K562 (cell line): ENCODE measurements at regions not wholly inside any gene's neighbourhood (a gene's known extent, or its start where the extent isn't known, plus 50 kb on each side); places are given as distances from the start of the nearest gene placed in this dataset.

Source experiments
- ATAC-seq: fragments of 200-7000 bp; cut with Tn5 transposase; 3 replicates; pipeline ENCODE4 v1.9.1; 2020; ENCODE audit warnings: moderate library complexity
- BruUV-seq: library from RNA; stranded (reverse); fragments of 400-500 nt; replicated peaks from 2 replicates; lab custom pipeline; 2021; lab: Mats Ljungman, UMichigan
- CTCF ChIA-PET: fragments of 300-600 bp; formaldehyde crosslinking; extraction: SDS; loops from one replicate; lab custom pipeline; 2021; ENCODE audit warnings: low intra/inter-chr PET ratio; lab: Yijun Ruan, JAX
- POLR2A ChIA-PET: fragments of 300-600, 350-650 bp; sonication (Branson Sonifier 250); formaldehyde crosslinking; extraction: SDS; loops from one replicate; lab custom pipeline; 2021; ENCODE audit warnings: antibody characterized with exemption, inconsistent platforms; lab: Yijun Ruan, JAX
- DNase-seq, 4 experiments: peaks; one replicate each; pipeline versions ENCODE4 v3.0.0 to v3.0.0-alpha.2; 2011 to 2018; ENCODE audit warnings: low spot score in 3 of 4, mixed read lengths in 3 of 4; ENCODE audit errors: extremely low read depth in 1 of 4
- FAIRE-seq: peaks from 2 replicates; lab custom pipeline; 2011; peaks lifted over from hg19 to GRCh38; lab: Jason Lieb, UNC
- H2AFZ ChIP-seq: 2 replicates; pipeline ENCODE4 v1.6.0; 2011; ENCODE audit warnings: low read depth, low read length, control low read depth, inconsistent platforms
- H3K27ac ChIP-seq: fragments of 200-600 bp; 3 replicates; pipeline ENCODE4 v1.8.0; 2011; ENCODE audit warnings: low read depth, mild to moderate bottlenecking, control low read depth, inconsistent platforms, low read length, moderate library complexity, mixed read lengths; ENCODE audit errors: extremely low read depth
- H3K27me3 ChIP-seq, 2 experiments: fragments of 300-600 bp in 1 of 2; 2 replicates in 1 of 2; 3 replicates in 1 of 2; pipeline versions ENCODE4 v1.6.0 to v1.8.0; 2011; ENCODE audit warnings: inconsistent platforms in 2 of 2, low read length in 2 of 2, mild to moderate bottlenecking in 1 of 2, mixed read lengths in 1 of 2, moderate library complexity in 1 of 2; ENCODE audit not compliant: control insufficient read depth in 2 of 2, insufficient read depth in 2 of 2
- H3K36me3 ChIP-seq: fragments of 300-600 bp; 3 replicates; pipeline ENCODE4 v1.8.0; 2011; ENCODE audit warnings: mild to moderate bottlenecking, low read length, inconsistent platforms; ENCODE audit not compliant: control insufficient read depth, insufficient read depth
- H3K4me1 ChIP-seq, 2 experiments: fragments of 200-600 bp in 1 of 2; replicated peaks in 1 of 2; 2 replicates in 1 of 2; 3 replicates in 1 of 2; pipeline versions ENCODE4 v1.5.1 to v1.8.0; 2011; ENCODE audit warnings: inconsistent platforms in 2 of 2, low read length in 2 of 2, mild to moderate bottlenecking in 1 of 2, mixed read lengths in 1 of 2, moderate library complexity in 1 of 2; ENCODE audit not compliant: control insufficient read depth in 2 of 2, insufficient read depth in 2 of 2
- H3K4me2 ChIP-seq: 2 replicates; pipeline ENCODE4 v1.6.1; 2011; ENCODE audit warnings: low read length, control low read depth, inconsistent platforms, mixed read lengths; ENCODE audit not compliant: insufficient read depth
- H3K4me3 ChIP-seq: fragments of 200-600 bp; sonication (generic), shearing (Covaris generic); 2 replicates; pipeline ENCODE4 v1.5.1; 2016; ENCODE audit warnings: control low read depth, inconsistent platforms
- H3K79me2 ChIP-seq: fragments of 200-600 bp; 3 replicates; pipeline ENCODE4 v1.8.0; 2011; ENCODE audit warnings: low read length, inconsistent platforms; ENCODE audit not compliant: control insufficient read depth, insufficient read depth
- H3K9ac ChIP-seq, 2 experiments: 2 replicates each; pipeline versions ENCODE4 v1.6.0 to v1.6.1; 2011; ENCODE audit warnings: low read depth in 2 of 2, low read length in 2 of 2, control low read depth in 1 of 2, inconsistent platforms in 1 of 2, mild to moderate bottlenecking in 1 of 2, mixed read lengths in 1 of 2; ENCODE audit not compliant: insufficient read depth in 1 of 2
- H3K9me1 ChIP-seq: one replicate; pipeline ENCODE4 v1.6.0; 2011; ENCODE audit warnings: inconsistent platforms, mild to moderate bottlenecking, low read length, moderate library complexity; ENCODE audit not compliant: control insufficient read depth, insufficient read depth
- H3K9me3 ChIP-seq: replicated peaks from 2 replicates; pipeline ENCODE4 v1.5.1; 2011; ENCODE audit warnings: low read depth, low read length, inconsistent platforms; ENCODE audit not compliant: control insufficient read depth, insufficient read depth
- H4K20me1 ChIP-seq: replicated peaks from 2 replicates; pipeline ENCODE4 v1.6.1; 2011; ENCODE audit warnings: low read length, inconsistent platforms, mixed read lengths; ENCODE audit not compliant: control insufficient read depth, insufficient read depth
- ERF ChIP-seq: fragments of 450-650 bp; formaldehyde crosslinking; IDR thresholded peaks from 2 replicates; pipeline ENCODE4 v1.4.0; 2020; ENCODE audit warnings: mild to moderate bottlenecking, mixed read lengths
- FOXM1 ChIP-seq, 2 experiments: fragments of 450-650 bp in 1 of 2; sonication (generic) in 1 of 2; formaldehyde crosslinking in 1 of 2; IDR thresholded peaks; 2 replicates each; pipeline versions ENCODE4 v1.6.1 to v1.9.0; 2017 to 2022; ENCODE audit warnings: low read depth in 2 of 2, mild to moderate bottlenecking in 2 of 2, missing genetic modification reagents in 1 of 2, moderate library complexity in 1 of 2
- JUN ChIP-seq, 2 experiments: sonication (generic) in 1 of 2; formaldehyde crosslinking in 1 of 2; IDR thresholded peaks; 2 replicates each; pipeline versions ENCODE4 v1.6.1 to v1.8.0; 2012 to 2022; ENCODE audit warnings: borderline replicate concordance in 2 of 2, mild to moderate bottlenecking in 2 of 2, improper control_type of control experiment in 1 of 2, low read depth in 1 of 2, low read length in 1 of 2, missing genetic modification reagents in 1 of 2
- PHF20 ChIP-seq: fragments of 450-650 bp; IDR thresholded peaks from 2 replicates; pipeline ENCODE4 v1.6.1; 2018; ENCODE audit not compliant: partially characterized antibody
- ZNF3 ChIP-seq: fragments of 250-450 bp; sonication (Bioruptor Pico); IDR thresholded peaks from 2 replicates; pipeline ENCODE4 v1.5.0; 2021; ENCODE audit warnings: mild to moderate bottlenecking, moderate library complexity
- ZNF589 ChIP-seq: fragments of 200-800 bp; sonication (Bioruptor generic); IDR thresholded peaks from 2 replicates; pipeline ENCODE4 v1.6.1; 2016; ENCODE audit warnings: low read depth, missing genetic modification characterization, missing compliant biosample characterization
- WGBS: fragments of 100-300 bp; shearing (Covaris generic); methylation state at CpG from one replicate; pipeline ENCODE4 v1.1.6; 2016; ENCODE audit warnings: low coverage, mixed read lengths; ENCODE audit not compliant: insufficient coverage; ENCODE audit errors: missing lambda C conversion rate; 5-methylcytosine and 5-hydroxymethylcytosine counted together
- in situ Hi-C: fragments of 300-500 bp; cut with MboI; formaldehyde crosslinking; loops from 4 replicates; pipeline ENCODE4 v1.15.0; 2018; ENCODE audit warnings: inconsistent platforms, mixed read lengths
- intact Hi-C: fragments of 100-400 bp; cut with micrococcal nuclease; formaldehyde crosslinking; loops from 2 replicates; pipeline ENCODE4 v1.14.2; 2022
- TF ChIP-seq, protein P1 (sequence below), 2 experiments: fragments of 250-450 bp in 1 of 2; fragments of 450-650 bp in 1 of 2; sonication (Bioruptor Pico) in 1 of 2; IDR thresholded peaks; 2 replicates each; pipeline versions ENCODE4 v1.6.1 to v1.8.0; 2016 to 2021; ENCODE audit warnings: mild to moderate bottlenecking in 2 of 2, moderate library complexity in 2 of 2, missing compliant biosample characterization in 1 of 2, missing genetic modification characterization in 1 of 2
- TF ChIP-seq, protein P2 (sequence below): fragments of 250-450 bp; sonication (Bioruptor Pico); IDR thresholded peaks from 2 replicates; pipeline ENCODE4 v1.4.0; 2020; ENCODE audit warnings: mild to moderate bottlenecking

DNA sequence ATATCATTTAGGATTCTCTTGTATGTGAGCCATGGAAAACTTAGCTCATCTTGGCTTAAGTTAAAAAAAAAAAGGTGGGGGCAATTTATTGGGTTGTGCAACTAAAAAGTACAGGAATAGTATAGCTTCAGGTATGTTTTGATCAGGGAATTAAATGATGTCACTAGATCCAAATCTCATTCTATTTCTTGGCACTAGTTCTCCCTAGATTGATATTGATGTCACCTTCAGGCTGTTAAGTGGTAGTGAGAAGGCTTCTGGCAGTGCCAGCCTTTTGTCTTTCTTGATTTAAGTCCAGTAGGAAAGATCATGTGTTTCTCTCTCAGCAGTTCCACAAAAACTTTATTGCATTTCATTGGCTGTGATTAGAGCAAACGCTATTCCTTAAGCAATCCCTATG is 65.0 kb upstream of the ZBED5 start:
- ATAC-seq (no peak), FAIRE-seq (no peak), DNase-seq (no peak)
- Histone ChIP-seq H3K4me2 (no peak overlapping the region), H3K27ac (no peak overlapping the region), H3K9me3 (peaks cover 10% of the 10 kb centered on the region), H4K20me1 (no peaks in the 10 kb centered on the region), H3K4me3 (no peak overlapping the region), H3K79me2 (no peaks in the 10 kb centered on the region), H2AFZ (no peak overlapping the region), H3K36me3 (no peaks in the 10 kb centered on the region), H3K9me1 (no peaks in the 10 kb centered on the region), H3K9ac (no peak overlapping the region), H3K27me3 (no peaks in the 10 kb centered on the region), H3K4me1 (peaks cover 0 to 20% of the 10 kb centered on the region in 2 experiments; a peak in 4 of 5 replicates)
- no TSS peak for BruUV-seq
- TF ChIP-seq PHF20 (no peak), ZNF3 (no peak), FOXM1 (IDR thresholded peaks at IDR 0.05; ENCODE audit: low read depth) (no peak), FOXM1 (CRISPR knock-in tag; IDR thresholded peaks at IDR 0.05; ENCODE audit: low read depth) (no peak), JUN (IDR thresholded peaks at IDR 0.05; ENCODE audit: borderline replicate concordance, low read depth, low read length) (no peak), JUN (CRISPR knock-in tag; IDR thresholded peaks at IDR 0.05; ENCODE audit: borderline replicate concordance) (no peak), ZNF589 (CRISPR knock-in tag) (no peak), ERF (CRISPR knock-in tag) (no peak)
- TF ChIP-seq, protein P1, sequence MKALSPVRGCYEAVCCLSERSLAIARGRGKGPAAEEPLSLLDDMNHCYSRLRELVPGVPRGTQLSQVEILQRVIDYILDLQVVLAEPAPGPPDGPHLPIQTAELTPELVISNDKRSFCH (CRISPR knock-in tag; IDR thresholded peaks at IDR 0.05) = no peak
- TF ChIP-seq, protein P1 (tag; IDR thresholded peaks at IDR 0.05) = no peak
- TF ChIP-seq, protein P2, sequence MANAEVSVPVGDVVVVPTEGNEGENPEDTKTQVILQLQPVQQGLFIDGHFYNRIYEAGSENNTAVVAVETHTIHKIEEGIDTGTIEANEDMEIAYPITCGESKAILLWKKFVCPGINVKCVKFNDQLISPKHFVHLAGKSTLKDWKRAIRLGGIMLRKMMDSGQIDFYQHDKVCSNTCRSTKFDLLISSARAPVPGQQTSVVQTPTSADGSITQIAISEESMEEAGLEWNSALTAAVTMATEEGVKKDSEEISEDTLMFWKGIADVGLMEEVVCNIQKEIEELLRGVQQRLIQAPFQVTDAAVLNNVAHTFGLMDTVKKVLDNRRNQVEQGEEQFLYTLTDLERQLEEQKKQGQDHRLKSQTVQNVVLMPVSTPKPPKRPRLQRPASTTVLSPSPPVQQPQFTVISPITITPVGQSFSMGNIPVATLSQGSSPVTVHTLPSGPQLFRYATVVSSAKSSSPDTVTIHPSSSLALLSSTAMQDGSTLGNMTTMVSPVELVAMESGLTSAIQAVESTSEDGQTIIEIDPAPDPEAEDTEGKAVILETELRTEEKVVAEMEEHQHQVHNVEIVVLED (CRISPR knock-in tag) = no peak
- intact Hi-C loops (loop anchor here (5.0 kb wide), 1 partner anchor 66 kb away; the partner anchor contains the start of gene ZBED5), in situ Hi-C loops (loop anchor here (5.0 kb wide), 1 partner anchor 131 kb away; no protein-coding TSS in a partner anchor)
- POLR2A ChIA-PET = interaction anchor here (0.7 to 1.8 kb wide), 3 partner anchors 8 to 120 kb away, joined by 3 to 4 read pairs (median 3); no protein-coding TSS in a partner anchor
- CTCF ChIA-PET = no interaction called here
- 43% methylated on average over 1 of the region's 1 CpG for WGBS
